ENCODE measurements at regions not wholly inside any gene's neighbourhood (a gene's known extent, or its start where the extent isn't known, plus 50 kb on each side); places are given as distances from the start of the nearest gene placed in this dataset.

DNA sequence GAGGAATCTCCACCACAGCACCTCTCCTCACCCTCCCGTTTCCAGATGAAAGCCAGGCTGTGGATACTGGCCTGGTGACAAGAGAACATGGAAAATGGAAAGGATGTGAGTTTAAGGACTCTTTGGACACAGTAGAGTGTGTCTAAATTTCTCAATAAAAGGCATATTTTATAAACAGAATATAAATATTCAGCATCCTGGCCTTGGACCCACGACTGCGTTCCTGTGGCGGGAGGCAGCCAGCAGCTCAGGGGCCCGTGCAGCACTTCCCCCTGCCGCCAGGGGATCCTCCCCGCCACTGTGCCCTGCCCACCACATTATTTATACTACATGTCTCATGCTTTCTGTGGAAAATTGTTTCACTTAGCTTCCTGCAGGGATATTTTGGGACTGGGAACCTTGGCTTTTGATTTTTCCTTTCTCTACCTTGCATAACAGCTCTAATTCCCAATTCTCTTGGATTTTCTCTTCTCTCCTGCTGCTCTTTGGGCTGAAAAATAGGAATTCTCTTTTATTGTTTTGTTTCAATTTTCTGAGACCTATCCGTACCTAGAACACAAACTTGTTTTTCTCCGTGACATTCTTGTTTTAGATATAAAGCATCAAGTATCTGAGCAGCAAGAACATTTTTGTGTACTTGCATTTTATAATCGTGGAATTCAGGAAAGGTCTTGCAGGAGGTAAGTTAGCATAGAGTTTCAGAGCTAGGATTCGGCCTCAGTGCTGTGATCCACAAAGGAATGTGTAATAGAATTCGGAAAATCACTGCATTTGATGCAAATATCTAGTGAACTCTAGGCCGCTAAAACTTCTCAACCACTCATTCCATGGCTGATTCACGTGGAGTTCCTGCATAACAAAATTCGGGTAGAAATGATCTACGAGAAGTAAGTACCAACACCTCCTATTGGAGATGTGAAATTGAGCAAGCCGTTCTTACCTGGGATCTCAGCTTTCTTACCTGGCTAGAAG, 107.7 kb upstream of the SPATA13 start:
- Mint-ChIP-seq H3K36me3 (no peaks in the 10 kb centered on the region), H3K4me3 (no peak overlapping the region), H3K9me3 (no peaks in the 10 kb centered on the region), H3K4me1 (peaks cover 0 to 9% of the 10 kb centered on the region in 2 donors), H3K27ac (peak overlapping the region in 1 of 6 donors; percentile 65), H3K27me3 (ENCODE audit: low read depth in 3 of 3) (peaks cover 0 to 9% (median 5%) of the 10 kb centered on the region in 3 donors)
- DNase-seq = no peak

DNA sequence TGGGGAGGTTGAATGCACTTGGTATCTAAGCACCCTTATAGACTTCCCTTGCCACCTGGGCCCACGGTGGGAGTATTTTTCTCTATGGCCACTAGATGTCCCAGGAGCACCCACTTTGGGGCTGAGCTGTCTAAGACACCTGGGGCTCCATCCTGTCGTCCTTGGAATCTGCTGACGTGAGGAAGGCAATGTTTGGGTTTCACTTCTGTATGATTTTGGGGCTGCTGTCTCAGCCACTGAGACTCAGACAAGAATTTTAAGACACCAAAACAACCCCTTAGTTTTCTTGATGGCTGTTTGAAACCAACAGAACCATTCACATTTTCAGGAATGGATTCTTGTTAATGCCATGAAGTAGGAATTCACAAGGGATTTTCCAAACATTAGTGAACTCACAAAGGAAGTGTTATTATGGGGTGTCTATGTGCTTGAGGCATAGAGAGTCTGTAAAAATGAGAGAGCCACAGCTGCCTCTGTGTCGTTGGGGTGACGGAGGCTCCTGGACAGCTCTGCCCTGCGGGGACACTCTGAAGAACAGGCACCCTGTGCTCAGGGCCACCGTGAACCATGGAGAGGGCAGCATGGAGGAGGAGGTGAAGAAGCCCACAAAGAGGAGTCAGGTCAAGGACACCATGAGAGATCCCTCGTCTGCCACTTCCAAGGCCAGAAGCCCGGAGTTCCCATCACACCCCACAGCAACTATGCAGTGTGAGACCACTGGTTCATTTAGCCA, 106.8 kb upstream of the SPATA13 start:
- H3K9me3 Mint-ChIP-seq = no peaks in the 10 kb centered on the region
- H3K27ac Mint-ChIP-seq = no peak overlapping the region
- peaks cover 0 to 9% of the 10 kb centered on the region in 2 donors for H3K4me1 Mint-ChIP-seq
- H3K27me3 Mint-ChIP-seq (ENCODE audit: low read depth in 3 of 3) = peaks cover 0 to 9% (median 7%) of the 10 kb centered on the region in 3 donors
- DNase-seq = peak; percentile 37 to 54 (median 39)
- H3K4me3 Mint-ChIP-seq = no peak overlapping the region
- H3K36me3 Mint-ChIP-seq = no peaks in the 10 kb centered on the region

DNA sequence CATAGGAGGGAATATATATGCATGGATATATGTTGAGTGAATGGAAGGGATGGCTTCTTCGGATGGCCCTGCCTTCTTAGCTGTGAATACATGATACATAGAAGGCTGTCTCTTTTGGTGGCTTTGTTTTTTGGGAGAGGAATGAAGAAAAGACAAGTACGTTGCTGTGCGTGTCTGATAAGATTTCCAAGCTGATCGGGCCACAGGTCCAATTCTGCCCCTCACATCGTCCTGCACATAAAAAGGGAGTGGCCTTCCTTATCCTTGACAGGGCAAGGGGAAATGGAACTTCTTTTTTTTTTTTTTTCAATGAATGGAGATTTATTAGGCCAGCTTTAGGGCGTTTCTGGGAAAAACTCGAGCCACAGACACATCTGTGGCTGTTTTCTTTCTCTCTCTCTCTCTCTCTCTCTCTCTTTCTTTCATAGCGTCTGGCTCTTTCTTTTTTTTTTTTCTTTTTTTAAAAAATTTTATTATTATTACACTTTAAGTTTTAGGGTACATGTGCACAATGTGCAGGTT, 103.8 kb upstream of the SPATA13 start:
- Mint-ChIP-seq H3K4me3 (no peak overlapping the region), H3K4me1 (peaks cover 0 to 9% of the 10 kb centered on the region in 2 donors), H3K36me3 (no peaks in the 10 kb centered on the region), H3K27ac (no peak overlapping the region), H3K9me3 (no peaks in the 10 kb centered on the region), H3K27me3 (ENCODE audit: low read depth in 3 of 3) (peaks cover 4 to 8% (median 6%) of the 10 kb centered on the region in 3 donors)
- DNase-seq = no peak

DNA sequence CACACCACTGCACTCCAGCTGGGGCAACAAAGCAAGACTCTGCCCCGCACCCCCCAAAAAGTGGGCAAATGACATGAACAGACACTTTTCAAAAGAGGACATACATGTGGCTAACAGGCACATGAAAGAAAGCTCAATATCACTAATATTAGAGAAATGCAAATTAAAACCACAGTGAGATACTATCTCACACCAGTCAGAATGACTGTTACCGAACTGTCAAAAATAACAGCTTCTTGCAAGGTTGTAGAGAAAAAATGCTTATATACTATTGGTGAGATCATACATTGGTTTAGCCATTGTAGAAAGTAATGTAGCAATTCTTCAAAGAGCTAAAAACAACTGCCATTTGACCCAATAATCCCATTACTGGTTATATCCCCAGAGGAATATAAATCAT, 99.5 kb upstream of the SPATA13 start:
- Mint-ChIP-seq H3K9me3 (no peaks in the 10 kb centered on the region), H3K27me3 (ENCODE audit: low read depth in 3 of 3) (peaks cover 3 to 6% (median 4%) of the 10 kb centered on the region in 3 donors), H3K36me3 (no peaks in the 10 kb centered on the region), H3K4me3 (no peak overlapping the region), H3K27ac (no peak overlapping the region), H3K4me1 (no peaks in the 10 kb centered on the region)
- DNase-seq = no peak

DNA sequence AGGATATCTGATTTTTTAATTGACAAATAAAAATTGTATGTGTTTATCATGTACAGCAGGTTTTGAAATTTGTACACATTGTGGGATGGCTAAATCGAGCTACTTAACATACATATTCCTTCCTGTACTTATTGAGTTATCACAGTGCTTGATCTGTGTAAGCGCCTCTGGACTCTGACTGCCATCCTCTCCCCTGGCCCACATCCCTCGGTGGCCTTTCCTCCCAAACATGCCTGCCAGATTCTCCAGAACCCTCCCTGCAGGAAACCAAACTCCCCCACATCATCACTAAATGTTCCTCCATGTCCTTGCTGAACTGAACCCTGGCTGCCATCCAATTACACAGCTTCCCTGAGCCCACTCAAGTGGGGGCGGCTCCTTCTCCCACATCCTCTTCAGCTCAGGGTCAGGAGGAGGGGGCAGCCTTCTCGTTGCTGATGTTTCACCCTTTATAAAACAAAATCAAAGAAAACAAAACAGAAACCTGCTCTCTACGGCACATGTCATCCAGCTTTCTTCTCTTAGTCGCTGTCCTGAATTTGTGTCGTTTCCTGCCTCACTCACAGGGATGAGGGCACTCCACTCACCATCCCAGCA, 97.1 kb upstream of the SPATA13 start:
- no peak for DNase-seq
- Mint-ChIP-seq H3K36me3 (peaks cover 0 to 3% (median 0%) of the 10 kb centered on the region in 3 donors), H3K27me3 (ENCODE audit: low read depth in 3 of 3) (peaks cover 3 to 6% (median 5%) of the 10 kb centered on the region in 3 donors), H3K27ac (peak overlapping the region in 1 of 6 donors; percentile 17), H3K4me1 (no peaks in the 10 kb centered on the region), H3K9me3 (no peaks in the 10 kb centered on the region), H3K4me3 (no peak overlapping the region)

DNA sequence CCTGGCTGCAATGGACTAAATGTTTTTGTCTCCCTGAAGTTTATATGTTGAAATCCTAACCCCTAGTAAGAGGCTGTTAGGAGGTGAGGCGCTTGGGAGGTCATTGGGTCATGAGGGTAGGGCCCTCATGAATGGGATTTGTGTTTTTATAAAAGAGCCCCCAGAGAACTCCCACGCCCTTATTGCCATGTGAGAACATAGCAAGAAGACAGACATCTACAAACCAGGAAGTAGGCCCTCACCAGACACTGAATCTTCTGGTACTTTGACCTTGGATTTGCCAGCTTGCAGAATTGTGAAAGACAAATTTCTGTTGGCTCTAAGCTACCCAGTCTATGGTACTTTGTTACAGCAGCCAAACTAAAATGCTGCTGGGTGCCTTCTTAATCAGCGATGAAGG, 96.1 kb upstream of the SPATA13 start:
- H3K4me3 Mint-ChIP-seq = no peak overlapping the region
- no peak for DNase-seq
- H3K9me3 Mint-ChIP-seq = no peaks in the 10 kb centered on the region
- H3K27me3 Mint-ChIP-seq (ENCODE audit: low read depth in 3 of 3) = peaks cover 3 to 13% (median 5%) of the 10 kb centered on the region in 3 donors
- no peaks in the 10 kb centered on the region for H3K4me1 Mint-ChIP-seq
- H3K27ac Mint-ChIP-seq = no peak overlapping the region
- peaks cover 0 to 3% (median 0%) of the 10 kb centered on the region in 3 donors for H3K36me3 Mint-ChIP-seq

DNA sequence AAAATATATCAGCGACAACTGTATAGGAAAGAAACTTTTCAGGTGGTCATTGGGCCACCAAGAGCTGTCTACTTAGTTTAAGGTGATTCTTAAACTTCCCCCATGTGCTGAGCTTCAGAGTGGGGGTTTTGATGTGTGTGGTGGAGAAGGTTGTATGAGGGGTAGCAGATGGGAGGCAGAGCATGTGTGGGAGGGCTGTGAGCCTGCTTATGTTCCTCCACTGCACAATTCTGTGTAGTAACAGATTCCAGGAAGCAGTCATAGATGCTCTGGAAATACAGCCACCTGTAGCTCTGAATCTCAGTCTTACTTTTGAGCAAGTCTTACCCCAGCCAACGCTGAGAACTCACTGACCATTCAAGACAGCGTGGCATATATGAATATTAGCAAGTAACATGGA, 95.3 kb upstream of the SPATA13 start:
- H3K9me3 Mint-ChIP-seq = no peaks in the 10 kb centered on the region
- H3K27me3 Mint-ChIP-seq (ENCODE audit: low read depth in 3 of 3) = peaks cover 3 to 16% (median 5%) of the 10 kb centered on the region in 3 donors
- DNase-seq = no peak
- peaks cover 0 to 3% (median 0%) of the 10 kb centered on the region in 3 donors for H3K36me3 Mint-ChIP-seq
- H3K4me1 Mint-ChIP-seq = no peaks in the 10 kb centered on the region
- H3K4me3 Mint-ChIP-seq = no peak overlapping the region
- H3K27ac Mint-ChIP-seq = no peak overlapping the region

DNA sequence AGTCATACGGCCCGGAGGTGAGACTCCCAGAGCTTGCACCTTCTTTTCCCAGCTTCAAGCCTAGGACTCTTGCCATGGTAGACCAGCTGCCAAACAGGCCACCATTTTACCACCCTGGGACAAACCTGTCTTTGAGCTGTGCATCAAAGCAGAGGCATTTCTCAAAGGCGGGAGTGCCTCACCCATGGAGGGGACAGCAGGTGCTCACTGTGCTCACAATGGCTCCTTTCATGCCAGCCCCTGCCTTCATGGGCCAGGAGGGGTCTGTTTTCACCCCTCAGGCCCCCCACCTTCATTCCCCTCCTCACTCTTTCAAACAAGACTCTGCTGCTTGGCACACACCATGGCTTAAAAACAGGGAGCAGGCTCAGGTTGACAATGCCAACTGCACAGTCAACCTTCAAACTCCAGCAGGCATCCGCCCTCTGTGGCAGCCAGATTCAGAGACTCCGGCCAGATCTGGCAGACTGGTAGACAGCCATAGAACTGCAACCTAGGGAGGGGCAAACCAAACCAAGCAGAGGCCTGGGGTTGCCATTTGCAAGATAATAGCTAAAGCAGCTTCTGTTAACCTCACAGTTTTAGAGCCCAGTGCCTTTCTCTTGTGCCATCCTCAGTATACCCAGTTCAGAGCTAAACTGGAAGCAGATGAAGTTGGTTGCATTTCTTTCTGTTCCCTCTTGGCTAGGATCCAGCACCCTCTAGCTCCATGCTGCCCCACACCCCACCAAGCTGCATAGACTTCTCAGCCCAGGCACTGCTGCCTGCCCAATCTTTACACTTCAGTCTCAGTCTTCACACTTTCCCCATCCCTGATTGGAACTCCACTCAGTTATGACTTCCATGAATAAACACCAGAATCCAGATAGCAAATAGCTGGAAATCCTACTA, 93.9 kb upstream of the SPATA13 start:
- peaks cover 2 to 16% (median 3%) of the 10 kb centered on the region in 3 donors for H3K27me3 Mint-ChIP-seq (ENCODE audit: low read depth in 3 of 3)
- H3K4me1 Mint-ChIP-seq = no peaks in the 10 kb centered on the region
- H3K27ac Mint-ChIP-seq = no peak overlapping the region
- H3K36me3 Mint-ChIP-seq = peaks cover 0 to 3% (median 0%) of the 10 kb centered on the region in 3 donors
- no peak overlapping the region for H3K4me3 Mint-ChIP-seq
- DNase-seq = no peak
- H3K9me3 Mint-ChIP-seq = no peaks in the 10 kb centered on the region

DNA sequence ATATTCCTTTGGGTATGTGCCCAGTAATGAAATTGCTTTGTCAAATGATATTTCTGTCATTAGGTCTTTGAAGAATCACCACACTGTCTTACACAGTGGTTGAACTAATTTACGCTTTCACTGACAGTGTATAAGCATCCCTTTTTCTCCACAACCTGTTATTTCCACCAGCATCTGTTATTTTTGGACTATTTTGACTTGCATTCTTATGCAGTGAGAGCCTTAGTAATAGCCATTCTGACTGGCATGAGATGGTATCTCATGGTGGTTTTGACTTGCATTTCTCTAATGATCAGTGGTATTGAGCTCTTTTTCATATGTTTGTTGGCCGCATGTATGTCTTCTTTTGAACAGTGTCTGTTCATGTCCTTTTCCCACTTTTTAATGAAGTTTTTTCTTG, 92.0 kb upstream of the SPATA13 start:
- DNase-seq = no peak
- peaks cover 3 to 16% (median 5%) of the 10 kb centered on the region in 3 donors for H3K27me3 Mint-ChIP-seq (ENCODE audit: low read depth in 3 of 3)
- no peaks in the 10 kb centered on the region for H3K9me3 Mint-ChIP-seq
- H3K36me3 Mint-ChIP-seq = peaks cover 0 to 3% (median 0%) of the 10 kb centered on the region in 3 donors
- H3K4me3 Mint-ChIP-seq = no peak overlapping the region
- H3K27ac Mint-ChIP-seq = no peak overlapping the region
- no peaks in the 10 kb centered on the region for H3K4me1 Mint-ChIP-seq

DNA sequence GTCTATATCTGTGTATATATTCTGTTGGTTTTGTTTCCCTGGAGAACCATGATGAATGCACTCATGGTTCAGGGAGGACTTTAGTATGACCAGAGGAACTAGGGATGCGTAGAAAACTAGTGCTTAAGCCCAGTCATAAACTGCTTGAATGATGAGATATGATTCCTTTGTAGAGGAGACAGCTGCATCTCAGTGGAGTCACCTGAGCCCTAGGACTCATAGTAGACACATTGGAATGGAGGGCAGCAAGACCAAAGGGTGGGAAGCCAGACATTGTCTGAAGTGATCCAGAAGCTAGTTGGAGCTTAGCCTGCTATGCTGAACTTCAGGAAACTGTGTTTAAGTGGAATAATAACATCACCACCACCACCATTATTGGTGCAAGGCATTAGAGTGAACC, 89.5 kb upstream of the SPATA13 start:
- Mint-ChIP-seq H3K4me1 (no peaks in the 10 kb centered on the region), H3K9me3 (no peaks in the 10 kb centered on the region), H3K27ac (no peak overlapping the region), H3K27me3 (ENCODE audit: low read depth in 3 of 3) (peaks cover 3 to 14% (median 5%) of the 10 kb centered on the region in 3 donors), H3K36me3 (peaks cover 0 to 3% (median 0%) of the 10 kb centered on the region in 3 donors), H3K4me3 (no peak overlapping the region)
- no peak for DNase-seq

DNA sequence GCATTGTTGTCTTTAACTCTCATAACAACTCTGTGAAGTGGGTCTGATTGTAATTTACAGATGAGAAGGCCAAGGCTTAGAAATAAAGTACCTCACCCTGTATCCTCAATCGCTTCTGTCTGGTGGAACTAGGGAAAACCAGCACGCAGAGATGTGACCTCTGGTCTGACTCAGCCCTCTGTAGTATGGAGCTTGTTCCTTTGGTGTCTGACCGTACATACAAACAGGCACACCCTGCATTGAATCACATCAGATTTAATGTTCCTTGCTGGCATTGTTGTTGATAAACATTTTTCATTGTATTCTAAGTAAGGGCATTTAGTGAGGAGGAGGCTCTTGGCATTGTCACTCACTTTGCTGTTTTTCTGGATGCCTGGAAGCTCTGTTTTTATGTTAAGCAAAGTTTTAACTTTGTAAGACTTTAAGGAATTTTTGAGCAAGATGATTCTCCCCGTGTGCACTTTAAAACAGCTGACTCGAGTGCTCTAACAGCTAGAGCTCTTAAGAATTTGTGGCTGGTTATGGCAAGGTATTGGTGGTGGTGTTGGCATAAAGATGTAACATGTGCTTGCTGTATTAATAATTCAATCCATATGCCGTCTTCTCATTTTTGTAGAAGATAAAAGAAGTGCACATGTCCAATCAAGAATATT, 89.0 kb upstream of the SPATA13 start:
- no peaks in the 10 kb centered on the region for H3K4me1 Mint-ChIP-seq
- H3K9me3 Mint-ChIP-seq = no peaks in the 10 kb centered on the region
- H3K27me3 Mint-ChIP-seq (ENCODE audit: low read depth in 3 of 3) = peaks cover 3 to 14% (median 5%) of the 10 kb centered on the region in 3 donors
- H3K4me3 Mint-ChIP-seq = no peak overlapping the region
- peaks cover 0 to 3% (median 0%) of the 10 kb centered on the region in 3 donors for H3K36me3 Mint-ChIP-seq
- DNase-seq = no peak
- no peak overlapping the region for H3K27ac Mint-ChIP-seq

DNA sequence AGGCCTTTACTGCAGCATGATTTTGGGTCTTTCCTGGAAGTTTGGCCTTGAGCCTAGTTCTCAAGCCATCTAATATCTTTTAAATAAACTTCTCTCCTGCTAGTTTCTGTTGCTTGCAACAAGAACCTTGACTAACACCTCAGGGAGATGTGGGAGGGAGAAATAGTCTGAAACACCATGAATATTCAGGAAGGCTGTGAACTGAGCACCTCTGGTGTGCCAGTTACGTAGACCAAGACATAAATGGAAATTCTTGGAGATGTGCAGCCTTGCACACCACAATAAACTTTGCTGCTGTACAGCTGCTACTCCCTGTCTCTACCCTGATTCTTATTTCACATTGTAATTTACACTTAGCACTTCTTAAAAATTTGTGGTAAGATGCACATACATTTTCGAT, 86.9 kb upstream of the SPATA13 start:
- peaks cover 0 to 13% (median 3%) of the 10 kb centered on the region in 3 donors for H3K27me3 Mint-ChIP-seq (ENCODE audit: low read depth in 3 of 3)
- H3K4me3 Mint-ChIP-seq = no peak overlapping the region
- no peaks in the 10 kb centered on the region for H3K4me1 Mint-ChIP-seq
- H3K27ac Mint-ChIP-seq = no peak overlapping the region
- no peaks in the 10 kb centered on the region for H3K9me3 Mint-ChIP-seq
- DNase-seq = no peak
- no peaks in the 10 kb centered on the region for H3K36me3 Mint-ChIP-seq

Measured in immature natural killer cell (primary cell).